ENCODE measurements at regions not wholly inside any gene's neighbourhood (a gene's known extent, or its start where the extent isn't known, plus 50 kb on each side); places are given as distances from the start of the nearest gene placed in this dataset.

GRCh38 chr12:126616441-126616840 is 1551.2 kb downstream of the AACS start:
- ChIA-PET CTCF (no interaction called here), POLR2A (no interaction called here)
- DNase-seq: no peak
- ATAC-seq (ENCODE audit: low read depth): no peak
- Mint-ChIP-seq H3K27me3 (no peaks in the 10 kb centered on the region), H3K36me3 (ENCODE audit: low read depth) (no peaks in the 10 kb centered on the region), H3K4me3 (no peak overlapping the region), H3K9me3 (peaks cover 21% of the 10 kb centered on the region), H3K27ac (no peak overlapping the region), H3K4me1 (no peaks in the 10 kb centered on the region)
- intact Hi-C loops (cut with micrococcal nuclease): no loop called here
- no peak for TF ChIP-seq CTCF (IDR thresholded peaks at IDR 0.05)

GRCh38 chr12:126617312-126617711 is 1552.1 kb downstream of the AACS start:
- no peaks in the 10 kb centered on the region for H3K4me1 Mint-ChIP-seq
- no peak for TF ChIP-seq CTCF (IDR thresholded peaks at IDR 0.05)
- DNase-seq (no peak), ATAC-seq (ENCODE audit: low read depth) (no peak)
- ChIA-PET POLR2A (no interaction called here), CTCF (no interaction called here)
- H3K36me3 Mint-ChIP-seq (ENCODE audit: low read depth): no peaks in the 10 kb centered on the region
- H3K4me3 Mint-ChIP-seq: no peak overlapping the region
- intact Hi-C loops (cut with micrococcal nuclease): no loop called here
- no peaks in the 10 kb centered on the region for H3K27me3 Mint-ChIP-seq
- peaks cover 16% of the 10 kb centered on the region for H3K9me3 Mint-ChIP-seq
- no peak overlapping the region for H3K27ac Mint-ChIP-seq

GRCh38 chr12:126627596-126627995 is 1562.4 kb downstream of the AACS start:
- Mint-ChIP-seq H3K4me3 (no peak overlapping the region), H3K27ac (no peak overlapping the region), H3K9me3 (peaks cover 2% of the 10 kb centered on the region), H3K4me1 (no peaks in the 10 kb centered on the region), H3K27me3 (no peaks in the 10 kb centered on the region), H3K36me3 (ENCODE audit: low read depth) (no peaks in the 10 kb centered on the region)
- ATAC-seq (ENCODE audit: low read depth) (no peak), DNase-seq (no peak)
- CTCF ChIA-PET: no interaction called here
- POLR2A ChIA-PET: no interaction called here
- no peak for TF ChIP-seq CTCF (IDR thresholded peaks at IDR 0.05)
- intact Hi-C loops (cut with micrococcal nuclease): no loop called here

- Mint-ChIP-seq H3K27ac (no peak overlapping the region), H3K4me1 (no peaks in the 10 kb centered on the region), H3K36me3 (ENCODE audit: low read depth) (no peaks in the 10 kb centered on the region), H3K27me3 (no peaks in the 10 kb centered on the region), H3K4me3 (no peak overlapping the region), H3K9me3 (peaks cover 9% of the 10 kb centered on the region)
- DNase-seq (no peak), ATAC-seq (ENCODE audit: low read depth) (no peak)
- TF ChIP-seq CTCF (IDR thresholded peaks at IDR 0.05): no peak
- intact Hi-C loops (cut with micrococcal nuclease): no loop called here
- POLR2A ChIA-PET: no interaction called here
- CTCF ChIA-PET: no interaction called here
Observed at GRCh38 chr12:126636821-126637220, 1571.6 kb downstream of the AACS start.

- CTCF ChIA-PET: no interaction called here
- peaks cover 9% of the 10 kb centered on the region for H3K9me3 Mint-ChIP-seq
- no peak for TF ChIP-seq CTCF (IDR thresholded peaks at IDR 0.05)
- H3K4me3 Mint-ChIP-seq: no peak overlapping the region
- no peaks in the 10 kb centered on the region for H3K27me3 Mint-ChIP-seq
- no peaks in the 10 kb centered on the region for H3K4me1 Mint-ChIP-seq
- ATAC-seq (ENCODE audit: low read depth) (no peak), DNase-seq (no peak)
- no peaks in the 10 kb centered on the region for H3K36me3 Mint-ChIP-seq (ENCODE audit: low read depth)
- intact Hi-C loops (cut with micrococcal nuclease): no loop called here
- H3K27ac Mint-ChIP-seq: no peak overlapping the region
- POLR2A ChIA-PET: no interaction called here
Observed at GRCh38 chr12:126644236-126645020, 1579.2 kb downstream of the AACS start.

Measured in activated B cell treated with CpG ODN at 0.5 μM for 24 hours (primary cell).